GM21528 (cell line): ENCODE measurements at regions not wholly inside any gene's neighbourhood (a gene's known extent, or its start where the extent isn't known, plus 50 kb on each side); places are given as distances from the start of the nearest gene placed in this dataset.

Source experiments
- ATAC-seq: cut with Tn5 transposase; IDR thresholded peaks from one replicate; pipeline ENCODE4 v1.9.1; 2021; ENCODE audit warnings: mild to moderate bottlenecking, moderate library complexity; ENCODE audit not compliant: unreplicated experiment, low FRiP score

- no peak for ATAC-seq
Observed at GRCh38 chr6:94127716-94128115, 708.4 kb upstream of the EPHA7 start.

GRCh38 chr6:94124333-94124732 lies 705.0 kb upstream of the EPHA7 start:
- ATAC-seq: no peak

DNA sequence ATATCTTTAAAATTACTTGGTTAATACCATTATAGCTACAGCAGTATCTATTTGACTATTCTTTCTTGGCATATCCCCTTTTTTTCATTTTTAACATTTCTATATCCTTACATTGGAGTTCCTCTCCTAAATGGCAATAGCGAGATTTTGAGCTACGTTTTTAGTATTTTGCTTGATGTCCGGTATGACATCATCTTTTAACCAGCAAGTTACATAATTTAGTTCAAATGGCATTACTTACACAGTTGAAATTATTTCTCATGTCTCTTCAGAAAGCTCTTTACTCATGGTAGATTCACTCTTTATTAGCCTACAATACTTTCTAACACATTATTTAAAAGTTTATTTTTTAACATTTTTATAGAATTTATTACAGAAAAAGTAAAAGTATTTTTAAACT lies 701.7 kb upstream of the EPHA7 start:
- no peak for ATAC-seq

- no peak for ATAC-seq
Observed at GRCh38 chr6:94099072-94099471, 679.7 kb upstream of the EPHA7 start.

DNA sequence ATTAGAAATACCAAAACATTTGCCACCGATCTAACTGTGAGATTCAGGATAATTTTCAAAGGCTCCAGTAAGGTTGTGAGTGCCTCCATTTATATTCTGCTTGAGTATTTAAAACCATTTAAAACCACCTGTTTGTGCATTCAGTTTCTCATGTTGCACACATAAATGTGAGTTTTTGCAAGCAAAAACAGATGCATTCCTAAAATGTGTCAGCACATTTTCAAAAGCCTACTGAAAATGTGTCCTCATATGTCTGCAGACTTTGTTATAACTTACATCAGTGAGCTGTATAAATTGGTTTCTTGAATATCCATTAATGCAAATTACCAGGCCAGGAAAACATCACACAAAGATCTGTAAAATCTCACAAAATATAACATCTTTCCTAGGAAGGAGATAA lies 676.6 kb upstream of the EPHA7 start:
- ATAC-seq: no peak

- no peak for ATAC-seq
Observed at GRCh38 chr6:94089941-94090340, 670.6 kb upstream of the EPHA7 start.

DNA sequence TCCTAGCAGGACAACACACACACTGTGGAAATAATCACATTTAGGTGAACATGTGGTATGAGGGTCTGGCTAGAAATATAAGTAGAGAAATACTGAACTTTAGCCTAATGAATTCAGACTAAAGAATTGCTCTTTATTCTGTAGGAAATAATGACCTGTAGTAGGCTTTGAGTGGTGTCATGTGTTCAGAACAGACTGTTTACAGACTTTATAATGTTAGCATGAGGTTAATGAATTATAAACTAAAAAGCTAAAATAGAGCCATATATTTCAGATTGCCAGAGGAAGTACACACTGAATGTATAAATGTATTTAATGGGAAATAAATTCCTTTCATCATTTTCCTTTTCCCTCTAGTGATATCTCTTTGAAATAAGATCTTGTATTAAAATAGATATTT lies 669.5 kb upstream of the EPHA7 start:
- ATAC-seq: no peak

- ATAC-seq: no peak
Observed at GRCh38 chr6:94074764-94075163, 655.4 kb upstream of the EPHA7 start.

GRCh38 chr6:94071835-94072234 lies 652.5 kb upstream of the EPHA7 start:
- ATAC-seq: no peak

- ATAC-seq: no peak
Observed at GRCh38 chr6:94065707-94066337, 646.5 kb upstream of the EPHA7 start.

GRCh38 chr6:94052749-94053148 lies 633.4 kb upstream of the EPHA7 start:
- ATAC-seq: no peak

- ATAC-seq: no peak
Observed at GRCh38 chr6:94050515-94050914, 631.2 kb upstream of the EPHA7 start.

GRCh38 chr6:94049001-94049400 lies 629.6 kb upstream of the EPHA7 start:
- no peak for ATAC-seq

GRCh38 chr6:94045099-94045829 lies 625.9 kb upstream of the EPHA7 start:
- no peak for ATAC-seq

DNA sequence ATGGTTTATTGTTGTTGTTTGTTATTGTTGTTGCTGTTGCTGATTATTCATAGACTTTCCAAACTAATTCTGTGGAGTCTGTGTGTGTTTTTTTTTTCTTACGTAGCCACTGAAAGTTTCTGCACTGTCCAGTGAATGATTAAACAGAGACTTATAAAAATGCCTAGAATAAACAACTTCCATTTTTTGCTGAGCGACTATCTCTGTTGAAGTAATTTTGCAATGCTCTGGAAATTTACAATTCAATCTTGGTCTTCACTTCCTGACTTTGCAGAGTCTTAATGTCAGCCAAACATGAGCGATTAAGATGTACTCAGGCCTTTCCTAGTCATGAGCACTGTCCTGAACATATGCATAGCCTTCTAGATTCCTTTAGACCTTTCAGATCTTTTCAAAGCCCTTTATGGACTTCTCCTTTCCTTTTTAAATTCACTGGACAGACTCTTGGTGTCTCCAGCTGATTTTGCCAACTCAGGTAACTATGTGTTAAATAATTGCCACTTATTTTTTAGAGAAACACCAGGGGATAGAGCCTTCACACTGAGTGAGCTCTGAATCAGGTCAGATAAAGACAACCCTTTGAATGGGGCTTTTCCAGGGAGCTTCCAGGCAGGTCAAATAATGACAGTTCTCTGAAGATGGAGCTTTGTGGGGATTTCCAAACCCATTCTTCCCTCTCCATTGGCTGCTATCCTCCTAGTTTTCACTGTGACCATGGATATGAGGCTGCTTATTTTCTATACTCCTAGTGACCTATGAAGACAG lies 622.8 kb upstream of the EPHA7 start:
- no peak for ATAC-seq

DNA sequence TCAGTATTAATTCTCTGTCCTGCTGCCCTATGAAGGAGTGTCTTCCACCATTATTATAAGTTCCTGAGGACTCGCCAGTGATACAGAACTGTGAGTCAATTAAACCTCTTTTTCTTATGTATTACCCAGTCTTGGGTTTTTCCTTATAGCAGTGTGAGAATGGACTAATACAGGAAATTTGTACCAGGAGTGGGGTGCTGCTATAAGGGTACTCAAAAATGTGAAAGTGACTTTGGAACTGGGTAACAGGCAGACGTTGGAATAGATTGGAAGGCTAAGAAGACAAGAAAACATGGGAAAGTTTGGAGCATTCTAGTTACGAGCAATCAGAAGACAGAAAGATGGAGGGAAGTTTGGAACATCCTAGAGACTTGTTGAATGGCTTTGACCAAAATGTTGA lies 616.7 kb upstream of the EPHA7 start:
- no peak for ATAC-seq

DNA sequence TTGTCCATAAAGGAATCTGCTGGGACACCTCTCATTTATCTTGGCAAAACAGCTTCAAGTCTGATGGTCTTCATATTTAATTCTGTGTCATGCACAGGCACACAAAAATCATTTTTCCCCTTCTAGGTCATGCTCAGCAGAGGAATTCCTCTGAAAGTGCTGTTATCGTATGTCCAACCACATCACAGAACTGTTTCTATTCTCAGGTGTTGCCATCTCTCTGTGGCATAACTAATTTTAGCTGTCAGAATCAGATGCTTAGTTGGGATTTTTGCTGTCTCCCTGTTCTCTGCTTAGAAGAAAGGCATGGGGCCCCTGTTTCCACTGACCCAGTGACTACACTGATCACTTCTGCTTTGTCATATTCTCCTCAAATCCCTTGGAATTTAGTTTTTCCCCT lies 608.0 kb upstream of the EPHA7 start:
- no peak for ATAC-seq

DNA sequence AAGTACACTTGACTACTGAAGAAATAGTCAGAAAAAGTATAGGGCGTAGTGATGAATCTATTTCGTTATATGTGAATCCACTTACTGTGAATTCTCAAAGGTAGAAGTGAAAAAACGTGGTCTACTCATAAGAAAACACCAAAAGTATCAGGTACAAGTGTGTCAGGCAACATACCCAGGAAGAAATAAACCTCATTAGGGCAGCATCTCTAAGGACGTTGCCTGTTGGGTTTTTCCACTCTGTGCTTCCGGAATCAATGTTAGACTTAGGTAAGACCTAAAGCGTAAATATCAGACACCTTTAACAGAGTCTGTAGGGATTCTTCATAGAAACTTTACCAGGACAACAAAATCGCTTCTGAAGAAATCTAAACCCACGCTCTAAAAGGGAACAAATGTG lies 607.2 kb upstream of the EPHA7 start:
- no peak for ATAC-seq

- no peak for ATAC-seq
Observed at GRCh38 chr6:94005835-94006234, 586.5 kb upstream of the EPHA7 start.

DNA sequence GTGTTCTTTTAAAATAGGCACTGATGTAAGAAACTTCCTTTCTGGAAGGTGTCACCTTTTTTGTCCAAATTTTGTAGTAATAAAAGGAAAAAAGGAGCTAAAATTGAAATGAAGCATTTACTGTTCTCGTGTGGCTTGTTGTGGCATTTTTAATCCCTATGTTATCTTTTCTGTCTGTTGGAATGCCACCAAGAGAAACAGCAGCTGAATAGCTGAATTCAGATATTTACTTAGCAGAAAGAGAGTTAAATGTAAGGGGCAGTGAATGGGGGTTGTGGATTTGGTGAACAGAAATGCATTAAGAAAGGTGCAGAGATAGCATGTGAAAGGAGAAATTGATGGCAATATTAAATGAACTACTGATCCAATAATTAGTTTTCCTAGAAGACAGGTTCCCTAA lies 573.6 kb upstream of the EPHA7 start:
- no peak for ATAC-seq

DNA sequence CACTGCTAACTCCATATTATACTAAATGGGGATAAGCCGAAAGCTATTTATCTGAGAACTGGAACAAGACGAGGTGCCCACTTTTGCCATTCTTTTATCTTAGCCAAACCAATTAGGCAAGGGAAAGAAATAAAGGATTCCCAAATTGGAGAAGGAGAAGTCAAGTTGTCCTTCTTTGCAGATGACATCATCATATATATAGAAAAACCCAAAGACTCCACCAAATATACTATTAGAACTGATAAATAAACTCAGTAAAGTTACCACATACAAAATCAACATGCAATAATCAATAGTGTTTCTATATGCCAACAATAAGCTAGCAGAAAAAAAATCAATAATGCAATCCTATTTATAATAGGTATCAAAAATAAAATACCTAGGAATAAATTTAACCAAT lies 570.3 kb upstream of the EPHA7 start:
- no peak for ATAC-seq

GRCh38 chr6:93985953-93986352 lies 566.6 kb upstream of the EPHA7 start:
- ATAC-seq: no peak
